ENCODE measurements at regions not wholly inside any gene's neighbourhood (a gene's known extent, or its start where the extent isn't known, plus 50 kb on each side); places are given as distances from the start of the nearest gene placed in this dataset.

DNA sequence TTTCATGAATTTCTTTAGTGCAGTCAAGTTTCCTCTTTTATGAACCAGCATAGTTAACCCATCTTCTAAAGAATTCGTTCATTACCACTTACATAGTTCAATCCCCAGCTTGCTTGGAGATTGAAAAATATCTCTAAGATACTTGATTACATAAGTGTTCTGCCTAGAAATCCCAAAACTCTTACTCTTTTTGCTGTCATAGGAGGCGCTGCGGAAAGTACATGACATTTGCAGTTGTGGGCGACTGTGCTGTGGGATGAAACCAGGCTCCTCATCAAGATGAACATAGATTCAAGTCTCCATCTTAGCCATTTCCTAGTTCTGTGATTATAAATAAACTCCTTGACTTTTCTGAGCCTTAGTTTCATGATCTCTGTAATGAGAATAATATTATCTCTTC, 107.1 kb upstream of the SORBS2 start:
- Histone ChIP-seq H2AFZ (ENCODE audit: low read depth, low read length) (no peak overlapping the region), H3K79me2 (replicated peaks; ENCODE audit: insufficient read depth, low read length) (no peaks in the 10 kb centered on the region), H3K36me3 (ENCODE audit: insufficient read depth, low read length) (no peaks in the 10 kb centered on the region), H3K9ac (ENCODE audit: low read length) (no peak overlapping the region), H4K20me1 (ENCODE audit: insufficient read depth) (no peaks in the 10 kb centered on the region), H3F3A (ENCODE audit: insufficient read depth, low read length, poor library complexity, severe bottlenecking) (no peaks in the 10 kb centered on the region), H3K27ac (ENCODE audit: low read length) (no peak overlapping the region), H3K9me3 (ENCODE audit: low read length) (no peaks in the 10 kb centered on the region), H3K4me3 (ENCODE audit: low read length) (no peak overlapping the region), H3K9me2 (ENCODE audit: insufficient read depth, low read length) (no peaks in the 10 kb centered on the region), H3K27me3 (ENCODE audit: insufficient read depth, low read depth, low read length) (no peaks in the 10 kb centered on the region), H3K4me2 (ENCODE audit: low read length) (no peak overlapping the region)
- TF ChIP-seq MXI1 (conservative IDR thresholded peaks at IDR 0.05; ENCODE audit: poor library complexity, severe bottlenecking) (no peak), RAD21 (conservative IDR thresholded peaks at IDR 0.05) (no peak), TAF1 (IDR thresholded peaks at IDR 0.05; ENCODE audit: low read depth) (no peak), EZH2 (IDR thresholded peaks at IDR 0.05; ENCODE audit: borderline replicate concordance, insufficient read depth, low read length, poor library complexity, severe bottlenecking) (no peak), POLR2AphosphoS5 (IDR thresholded peaks at IDR 0.05) (no peak), EP300 (conservative IDR thresholded peaks at IDR 0.05; ENCODE audit: poor library complexity, severe bottlenecking) (no peak), SMC3 (conservative IDR thresholded peaks at IDR 0.05; ENCODE audit: poor library complexity) (no peak)
- TF ChIP-seq, protein P1, sequence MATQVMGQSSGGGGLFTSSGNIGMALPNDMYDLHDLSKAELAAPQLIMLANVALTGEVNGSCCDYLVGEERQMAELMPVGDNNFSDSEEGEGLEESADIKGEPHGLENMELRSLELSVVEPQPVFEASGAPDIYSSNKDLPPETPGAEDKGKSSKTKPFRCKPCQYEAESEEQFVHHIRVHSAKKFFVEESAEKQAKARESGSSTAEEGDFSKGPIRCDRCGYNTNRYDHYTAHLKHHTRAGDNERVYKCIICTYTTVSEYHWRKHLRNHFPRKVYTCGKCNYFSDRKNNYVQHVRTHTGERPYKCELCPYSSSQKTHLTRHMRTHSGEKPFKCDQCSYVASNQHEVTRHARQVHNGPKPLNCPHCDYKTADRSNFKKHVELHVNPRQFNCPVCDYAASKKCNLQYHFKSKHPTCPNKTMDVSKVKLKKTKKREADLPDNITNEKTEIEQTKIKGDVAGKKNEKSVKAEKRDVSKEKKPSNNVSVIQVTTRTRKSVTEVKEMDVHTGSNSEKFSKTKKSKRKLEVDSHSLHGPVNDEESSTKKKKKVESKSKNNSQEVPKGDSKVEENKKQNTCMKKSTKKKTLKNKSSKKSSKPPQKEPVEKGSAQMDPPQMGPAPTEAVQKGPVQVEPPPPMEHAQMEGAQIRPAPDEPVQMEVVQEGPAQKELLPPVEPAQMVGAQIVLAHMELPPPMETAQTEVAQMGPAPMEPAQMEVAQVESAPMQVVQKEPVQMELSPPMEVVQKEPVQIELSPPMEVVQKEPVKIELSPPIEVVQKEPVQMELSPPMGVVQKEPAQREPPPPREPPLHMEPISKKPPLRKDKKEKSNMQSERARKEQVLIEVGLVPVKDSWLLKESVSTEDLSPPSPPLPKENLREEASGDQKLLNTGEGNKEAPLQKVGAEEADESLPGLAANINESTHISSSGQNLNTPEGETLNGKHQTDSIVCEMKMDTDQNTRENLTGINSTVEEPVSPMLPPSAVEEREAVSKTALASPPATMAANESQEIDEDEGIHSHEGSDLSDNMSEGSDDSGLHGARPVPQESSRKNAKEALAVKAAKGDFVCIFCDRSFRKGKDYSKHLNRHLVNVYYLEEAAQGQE (IDR thresholded peaks at IDR 0.05; ENCODE audit: borderline replicate concordance): no peak
- TF ChIP-seq, protein P2, sequence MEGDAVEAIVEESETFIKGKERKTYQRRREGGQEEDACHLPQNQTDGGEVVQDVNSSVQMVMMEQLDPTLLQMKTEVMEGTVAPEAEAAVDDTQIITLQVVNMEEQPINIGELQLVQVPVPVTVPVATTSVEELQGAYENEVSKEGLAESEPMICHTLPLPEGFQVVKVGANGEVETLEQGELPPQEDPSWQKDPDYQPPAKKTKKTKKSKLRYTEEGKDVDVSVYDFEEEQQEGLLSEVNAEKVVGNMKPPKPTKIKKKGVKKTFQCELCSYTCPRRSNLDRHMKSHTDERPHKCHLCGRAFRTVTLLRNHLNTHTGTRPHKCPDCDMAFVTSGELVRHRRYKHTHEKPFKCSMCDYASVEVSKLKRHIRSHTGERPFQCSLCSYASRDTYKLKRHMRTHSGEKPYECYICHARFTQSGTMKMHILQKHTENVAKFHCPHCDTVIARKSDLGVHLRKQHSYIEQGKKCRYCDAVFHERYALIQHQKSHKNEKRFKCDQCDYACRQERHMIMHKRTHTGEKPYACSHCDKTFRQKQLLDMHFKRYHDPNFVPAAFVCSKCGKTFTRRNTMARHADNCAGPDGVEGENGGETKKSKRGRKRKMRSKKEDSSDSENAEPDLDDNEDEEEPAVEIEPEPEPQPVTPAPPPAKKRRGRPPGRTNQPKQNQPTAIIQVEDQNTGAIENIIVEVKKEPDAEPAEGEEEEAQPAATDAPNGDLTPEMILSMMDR (IDR thresholded peaks at IDR 0.05; ENCODE audit: poor library complexity, severe bottlenecking): no peak

DNA sequence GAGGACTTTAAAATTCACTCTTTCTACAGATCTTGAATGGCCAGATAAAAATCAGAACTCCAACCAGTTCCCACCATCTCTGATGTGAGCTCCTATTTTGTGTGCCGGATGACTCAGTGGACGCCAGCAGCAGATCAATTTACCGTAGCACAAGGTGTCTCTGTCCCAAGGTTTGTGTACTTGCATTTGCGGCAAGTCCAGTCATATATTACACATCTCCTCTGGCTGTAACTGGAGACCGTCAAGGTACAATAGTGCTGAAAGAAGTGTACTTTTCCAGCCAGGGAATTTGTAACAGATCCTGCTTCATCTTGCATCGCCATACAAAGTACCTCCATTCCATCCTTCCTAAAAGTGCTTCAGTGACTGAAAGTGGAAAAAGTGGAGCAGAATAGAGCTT, 108.2 kb upstream of the SORBS2 start:
- Histone ChIP-seq H3K27me3 (ENCODE audit: insufficient read depth, low read depth, low read length) (no peaks in the 10 kb centered on the region), H4K20me1 (ENCODE audit: insufficient read depth) (no peaks in the 10 kb centered on the region), H3K9me3 (ENCODE audit: low read length) (no peaks in the 10 kb centered on the region), H3F3A (ENCODE audit: insufficient read depth, low read length, poor library complexity, severe bottlenecking) (no peaks in the 10 kb centered on the region), H3K4me3 (ENCODE audit: low read length) (no peak overlapping the region), H3K36me3 (ENCODE audit: insufficient read depth, low read length) (no peaks in the 10 kb centered on the region), H3K9me2 (ENCODE audit: insufficient read depth, low read length) (no peaks in the 10 kb centered on the region), H2AFZ (ENCODE audit: low read depth, low read length) (no peak overlapping the region), H3K27ac (ENCODE audit: low read length) (no peak overlapping the region), H3K4me2 (ENCODE audit: low read length) (no peak overlapping the region), H3K79me2 (replicated peaks; ENCODE audit: insufficient read depth, low read length) (no peaks in the 10 kb centered on the region), H3K9ac (ENCODE audit: low read length) (no peak overlapping the region)
- TF ChIP-seq EZH2 (IDR thresholded peaks at IDR 0.05; ENCODE audit: borderline replicate concordance, insufficient read depth, low read length, poor library complexity, severe bottlenecking) (no peak), MXI1 (conservative IDR thresholded peaks at IDR 0.05; ENCODE audit: poor library complexity, severe bottlenecking) (no peak), EP300 (conservative IDR thresholded peaks at IDR 0.05; ENCODE audit: poor library complexity, severe bottlenecking) (no peak), RAD21 (conservative IDR thresholded peaks at IDR 0.05) (no peak), SMC3 (conservative IDR thresholded peaks at IDR 0.05; ENCODE audit: poor library complexity) (no peak), TAF1 (IDR thresholded peaks at IDR 0.05; ENCODE audit: low read depth) (no peak), POLR2AphosphoS5 (IDR thresholded peaks at IDR 0.05) (no peak)
- TF ChIP-seq, protein P1 (IDR thresholded peaks at IDR 0.05; ENCODE audit: borderline replicate concordance): no peak
- TF ChIP-seq, protein P2 (IDR thresholded peaks at IDR 0.05; ENCODE audit: poor library complexity, severe bottlenecking): no peak
